K562 (cell line): ENCODE measurements at regions not wholly inside any gene's neighbourhood (a gene's known extent, or its start where the extent isn't known, plus 50 kb on each side); places are given as distances from the start of the nearest gene placed in this dataset.

Experiments
- C11orf30 ChIP-seq: fragments of 450-650 bp; IDR thresholded peaks from 2 replicates; pipeline ENCODE4 v1.6.1; 2016; ENCODE audit warnings: low read depth, mild to moderate bottlenecking
- GTF2E2 ChIP-seq: fragments of 200-800 bp; sonication (Bioruptor generic); IDR thresholded peaks from 2 replicates; pipeline ENCODE4 v1.6.1; 2016; ENCODE audit warnings: missing genetic modification characterization, missing compliant biosample characterization
- JUN ChIP-seq, 2 experiments: sonication (generic) in 1 of 2; formaldehyde crosslinking in 1 of 2; IDR thresholded peaks; 2 replicates each; pipeline versions ENCODE4 v1.6.1 to v1.8.0; 2012 to 2022; ENCODE audit warnings: borderline replicate concordance in 2 of 2, mild to moderate bottlenecking in 2 of 2, improper control_type of control experiment in 1 of 2, low read depth in 1 of 2, low read length in 1 of 2, missing genetic modification reagents in 1 of 2
- NFE2 ChIP-seq: IDR thresholded peaks from 2 replicates; pipeline ENCODE4 v1.6.1; 2014; ENCODE audit warnings: antibody characterized with exemption, low read depth
- NFYB ChIP-seq: IDR thresholded peaks from 2 replicates; pipeline ENCODE4 v1.6.1; 2011; ENCODE audit warnings: mild to moderate bottlenecking, moderate library complexity; ENCODE audit not compliant: insufficient read length; ENCODE audit errors: extremely low read depth
- ZNF134 ChIP-seq: fragments of 250-450 bp; sonication (Bioruptor Pico); conservative IDR thresholded peaks from 2 replicates; pipeline ENCODE4 v1.4.0; 2020
- TF ChIP-seq, protein P1 (sequence below), 2 experiments: fragments of 450-650 bp in 1 of 2; sonication (generic) in 1 of 2; formaldehyde crosslinking in 1 of 2; IDR thresholded peaks; 2 replicates each; pipeline versions ENCODE4 v1.7.1 to v1.9.0; 2016 to 2022; ENCODE audit warnings: inconsistent platforms in 1 of 2, mild to moderate bottlenecking in 1 of 2, missing genetic modification reagents in 1 of 2
- TF ChIP-seq, protein P2 (sequence below), 2 experiments: fragments of 200-800 bp in 1 of 2; sonication (Bioruptor generic) in 1 of 2; sonication (generic) in 1 of 2; formaldehyde crosslinking in 1 of 2; IDR thresholded peaks in 1 of 2; conservative IDR thresholded peaks in 1 of 2; 2 replicates each; pipeline versions ENCODE4 v1.5.0 to v1.6.1; 2016 to 2020; ENCODE audit warnings: missing compliant biosample characterization in 1 of 2, missing genetic modification characterization in 1 of 2, missing genetic modification reagents in 1 of 2
- TF ChIP-seq, protein P3 (sequence below): fragments of 450-650 bp; IDR thresholded peaks from 2 replicates; pipeline ENCODE4 v1.6.1; 2017; ENCODE audit warnings: antibody characterized with exemption, mild to moderate bottlenecking
- TF ChIP-seq, protein P4 (sequence below), 2 experiments: fragments of 450-650 bp; IDR thresholded peaks; 2 replicates each; pipeline ENCODE4 v1.6.1; 2016

DNA sequence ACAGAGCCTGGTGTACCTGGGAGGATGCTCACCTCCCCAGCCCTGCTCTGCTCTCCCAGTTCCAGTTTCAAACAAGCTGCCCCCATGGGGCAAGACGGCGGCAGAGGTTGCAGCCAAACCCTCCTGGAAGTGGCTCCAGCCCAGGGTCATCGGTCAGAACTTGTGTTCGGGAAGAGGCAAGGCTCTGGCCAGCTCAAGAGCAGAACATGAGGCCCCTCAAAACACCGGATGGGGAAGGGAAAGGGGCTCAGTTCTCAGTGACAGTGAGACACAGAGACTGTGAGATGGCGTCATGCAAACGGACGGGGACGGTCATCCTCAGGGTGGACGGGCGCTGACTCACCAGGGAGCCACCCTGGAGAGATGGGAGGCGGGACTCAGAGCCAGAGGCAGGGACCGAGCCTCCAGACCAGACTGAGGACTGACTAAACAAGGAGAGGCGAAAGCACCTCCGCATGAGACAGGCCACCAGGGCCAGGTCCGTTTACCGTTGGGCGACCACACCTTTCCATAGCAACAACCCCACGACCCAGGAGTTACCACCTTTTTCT is 63.9 kb upstream of the GALNT9 start (continued):
- TF ChIP-seq, protein P1, sequence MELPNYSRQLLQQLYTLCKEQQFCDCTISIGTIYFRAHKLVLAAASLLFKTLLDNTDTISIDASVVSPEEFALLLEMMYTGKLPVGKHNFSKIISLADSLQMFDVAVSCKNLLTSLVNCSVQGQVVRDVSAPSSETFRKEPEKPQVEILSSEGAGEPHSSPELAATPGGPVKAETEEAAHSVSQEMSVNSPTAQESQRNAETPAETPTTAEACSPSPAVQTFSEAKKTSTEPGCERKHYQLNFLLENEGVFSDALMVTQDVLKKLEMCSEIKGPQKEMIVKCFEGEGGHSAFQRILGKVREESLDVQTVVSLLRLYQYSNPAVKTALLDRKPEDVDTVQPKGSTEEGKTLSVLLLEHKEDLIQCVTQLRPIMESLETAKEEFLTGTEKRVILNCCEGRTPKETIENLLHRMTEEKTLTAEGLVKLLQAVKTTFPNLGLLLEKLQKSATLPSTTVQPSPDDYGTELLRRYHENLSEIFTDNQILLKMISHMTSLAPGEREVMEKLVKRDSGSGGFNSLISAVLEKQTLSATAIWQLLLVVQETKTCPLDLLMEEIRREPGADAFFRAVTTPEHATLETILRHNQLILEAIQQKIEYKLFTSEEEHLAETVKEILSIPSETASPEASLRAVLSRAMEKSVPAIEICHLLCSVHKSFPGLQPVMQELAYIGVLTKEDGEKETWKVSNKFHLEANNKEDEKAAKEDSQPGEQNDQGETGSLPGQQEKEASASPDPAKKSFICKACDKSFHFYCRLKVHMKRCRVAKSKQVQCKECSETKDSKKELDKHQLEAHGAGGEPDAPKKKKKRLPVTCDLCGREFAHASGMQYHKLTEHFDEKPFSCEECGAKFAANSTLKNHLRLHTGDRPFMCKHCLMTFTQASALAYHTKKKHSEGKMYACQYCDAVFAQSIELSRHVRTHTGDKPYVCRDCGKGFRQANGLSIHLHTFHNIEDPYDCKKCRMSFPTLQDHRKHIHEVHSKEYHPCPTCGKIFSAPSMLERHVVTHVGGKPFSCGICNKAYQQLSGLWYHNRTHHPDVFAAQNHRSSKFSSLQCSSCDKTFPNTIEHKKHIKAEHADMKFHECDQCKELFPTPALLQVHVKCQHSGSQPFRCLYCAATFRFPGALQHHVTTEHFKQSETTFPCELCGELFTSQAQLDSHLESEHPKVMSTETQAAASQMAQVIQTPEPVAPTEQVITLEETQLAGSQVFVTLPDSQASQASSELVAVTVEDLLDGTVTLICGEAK (IDR thresholded peaks at IDR 0.05) = no peak
- TF ChIP-seq, protein P1 (CRISPR knock-in tag; IDR thresholded peaks at IDR 0.05) = no peak
- TF ChIP-seq C11orf30 (no peak), JUN (IDR thresholded peaks at IDR 0.05; ENCODE audit: borderline replicate concordance, low read depth, low read length) (peak; percentile 80), JUN (CRISPR knock-in tag; IDR thresholded peaks at IDR 0.05; ENCODE audit: borderline replicate concordance) (no peak), NFYB (no peak), ZNF134 (CRISPR knock-in tag) (no peak), GTF2E2 (no peak), NFE2 (no peak)
- TF ChIP-seq, protein P2, sequence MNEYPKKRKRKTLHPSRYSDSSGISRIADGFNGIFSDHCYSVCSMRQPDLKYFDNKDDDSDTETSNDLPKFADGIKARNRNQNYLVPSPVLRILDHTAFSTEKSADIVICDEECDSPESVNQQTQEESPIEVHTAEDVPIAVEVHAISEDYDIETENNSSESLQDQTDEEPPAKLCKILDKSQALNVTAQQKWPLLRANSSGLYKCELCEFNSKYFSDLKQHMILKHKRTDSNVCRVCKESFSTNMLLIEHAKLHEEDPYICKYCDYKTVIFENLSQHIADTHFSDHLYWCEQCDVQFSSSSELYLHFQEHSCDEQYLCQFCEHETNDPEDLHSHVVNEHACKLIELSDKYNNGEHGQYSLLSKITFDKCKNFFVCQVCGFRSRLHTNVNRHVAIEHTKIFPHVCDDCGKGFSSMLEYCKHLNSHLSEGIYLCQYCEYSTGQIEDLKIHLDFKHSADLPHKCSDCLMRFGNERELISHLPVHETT (CRISPR knock-in tag; conservative IDR thresholded peaks at IDR 0.05 in 1 of 2, IDR thresholded peaks at IDR 0.05 in 1 of 2) = no peak
- TF ChIP-seq, protein P3, sequence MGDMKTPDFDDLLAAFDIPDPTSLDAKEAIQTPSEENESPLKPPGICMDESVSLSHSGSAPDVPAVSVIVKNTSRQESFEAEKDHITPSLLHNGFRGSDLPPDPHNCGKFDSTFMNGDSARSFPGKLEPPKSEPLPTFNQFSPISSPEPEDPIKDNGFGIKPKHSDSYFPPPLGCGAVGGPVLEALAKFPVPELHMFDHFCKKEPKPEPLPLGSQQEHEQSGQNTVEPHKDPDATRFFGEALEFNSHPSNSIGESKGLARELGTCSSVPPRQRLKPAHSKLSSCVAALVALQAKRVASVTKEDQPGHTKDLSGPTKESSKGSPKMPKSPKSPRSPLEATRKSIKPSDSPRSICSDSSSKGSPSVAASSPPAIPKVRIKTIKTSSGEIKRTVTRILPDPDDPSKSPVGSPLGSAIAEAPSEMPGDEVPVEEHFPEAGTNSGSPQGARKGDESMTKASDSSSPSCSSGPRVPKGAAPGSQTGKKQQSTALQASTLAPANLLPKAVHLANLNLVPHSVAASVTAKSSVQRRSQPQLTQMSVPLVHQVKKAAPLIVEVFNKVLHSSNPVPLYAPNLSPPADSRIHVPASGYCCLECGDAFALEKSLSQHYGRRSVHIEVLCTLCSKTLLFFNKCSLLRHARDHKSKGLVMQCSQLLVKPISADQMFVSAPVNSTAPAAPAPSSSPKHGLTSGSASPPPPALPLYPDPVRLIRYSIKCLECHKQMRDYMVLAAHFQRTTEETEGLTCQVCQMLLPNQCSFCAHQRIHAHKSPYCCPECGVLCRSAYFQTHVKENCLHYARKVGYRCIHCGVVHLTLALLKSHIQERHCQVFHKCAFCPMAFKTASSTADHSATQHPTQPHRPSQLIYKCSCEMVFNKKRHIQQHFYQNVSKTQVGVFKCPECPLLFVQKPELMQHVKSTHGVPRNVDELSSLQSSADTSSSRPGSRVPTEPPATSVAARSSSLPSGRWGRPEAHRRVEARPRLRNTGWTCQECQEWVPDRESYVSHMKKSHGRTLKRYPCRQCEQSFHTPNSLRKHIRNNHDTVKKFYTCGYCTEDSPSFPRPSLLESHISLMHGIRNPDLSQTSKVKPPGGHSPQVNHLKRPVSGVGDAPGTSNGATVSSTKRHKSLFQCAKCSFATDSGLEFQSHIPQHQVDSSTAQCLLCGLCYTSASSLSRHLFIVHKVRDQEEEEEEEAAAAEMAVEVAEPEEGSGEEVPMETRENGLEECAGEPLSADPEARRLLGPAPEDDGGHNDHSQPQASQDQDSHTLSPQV = no peak
- TF ChIP-seq, protein P4, sequence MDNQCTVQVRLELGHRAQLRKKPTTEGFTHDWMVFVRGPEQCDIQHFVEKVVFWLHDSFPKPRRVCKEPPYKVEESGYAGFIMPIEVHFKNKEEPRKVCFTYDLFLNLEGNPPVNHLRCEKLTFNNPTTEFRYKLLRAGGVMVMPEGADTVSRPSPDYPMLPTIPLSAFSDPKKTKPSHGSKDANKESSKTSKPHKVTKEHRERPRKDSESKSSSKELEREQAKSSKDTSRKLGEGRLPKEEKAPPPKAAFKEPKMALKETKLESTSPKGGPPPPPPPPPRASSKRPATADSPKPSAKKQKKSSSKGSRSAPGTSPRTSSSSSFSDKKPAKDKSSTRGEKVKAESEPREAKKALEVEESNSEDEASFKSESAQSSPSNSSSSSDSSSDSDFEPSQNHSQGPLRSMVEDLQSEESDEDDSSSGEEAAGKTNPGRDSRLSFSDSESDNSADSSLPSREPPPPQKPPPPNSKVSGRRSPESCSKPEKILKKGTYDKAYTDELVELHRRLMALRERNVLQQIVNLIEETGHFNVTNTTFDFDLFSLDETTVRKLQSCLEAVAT (IDR thresholded peaks at IDR 0.05) = no peak
